Loucy (cell line): ENCODE measurements at regions not wholly inside any gene's neighbourhood (a gene's known extent, or its start where the extent isn't known, plus 50 kb on each side); places are given as distances from the start of the nearest gene placed in this dataset.

Source experiments
- H2AFZ ChIP-seq: fragments of 200-600 bp; sonication (generic); 2 replicates; pipeline ENCODE4 v1.6.0; 2016; ENCODE audit warnings: antibody characterized with exemption, mild to moderate bottlenecking, low read length, moderate library complexity
- H3F3A ChIP-seq: fragments of 200-600 bp; 2 replicates; pipeline ENCODE4 v1.6.0; 2016; ENCODE audit warnings: antibody characterized with exemption, low read depth, mild to moderate bottlenecking
- H3K27me3 ChIP-seq: fragments of 200-600 bp; sonication (generic); 2 replicates; pipeline ENCODE4 v1.6.1; 2014; ENCODE audit warnings: low read length, mild to moderate bottlenecking; ENCODE audit not compliant: insufficient read depth, poor library complexity, severe bottlenecking
- H3K36me3 ChIP-seq: fragments of 200-600 bp; sonication (generic); 2 replicates; pipeline ENCODE4 v1.6.1; 2016; ENCODE audit warnings: low read length; ENCODE audit not compliant: insufficient read depth
- H3K4me1 ChIP-seq: fragments of 200-600 bp; sonication (generic); 2 replicates; pipeline ENCODE4 v1.5.1; 2014; ENCODE audit warnings: low read length, mild to moderate bottlenecking; ENCODE audit not compliant: insufficient read depth, poor library complexity, severe bottlenecking
- H3K4me2 ChIP-seq: fragments of 200-600 bp; sonication (generic); 2 replicates; pipeline ENCODE4 v1.6.0; 2014; ENCODE audit warnings: antibody characterized with exemption, low read length, low read depth, mild to moderate bottlenecking; ENCODE audit not compliant: poor library complexity, severe bottlenecking
- H3K4me3 ChIP-seq: fragments of 200-600 bp; sonication (generic); 2 replicates; pipeline ENCODE4 v1.5.1; 2014; ENCODE audit warnings: low read length, mild to moderate bottlenecking, mixed read lengths; ENCODE audit not compliant: poor library complexity, severe bottlenecking
- H3K79me2 ChIP-seq: fragments of 200-600 bp; sonication (generic); 2 replicates; pipeline ENCODE4 v1.6.1; 2014; ENCODE audit warnings: low read length; ENCODE audit not compliant: insufficient read depth
- H3K9ac ChIP-seq: fragments of 200-600 bp; sonication (generic); 2 replicates; pipeline ENCODE4 v1.6.0; 2014; ENCODE audit warnings: mild to moderate bottlenecking, low read depth, low read length, moderate library complexity; ENCODE audit not compliant: poor library complexity, severe bottlenecking
- H3K9me2 ChIP-seq: fragments of 200-600 bp; sonication (generic); replicated peaks from 2 replicates; pipeline ENCODE4 v1.6.1; 2016; ENCODE audit warnings: low read depth, low read length, mixed read lengths
- H3K9me3 ChIP-seq: fragments of 200-600 bp; sonication (generic); 2 replicates; pipeline ENCODE4 v1.6.1; 2014; ENCODE audit warnings: mild to moderate bottlenecking, antibody characterized with exemption, low read length, low read depth; ENCODE audit not compliant: insufficient read depth
- H4K20me1 ChIP-seq: fragments of 200-600 bp; sonication (generic); 2 replicates; pipeline ENCODE4 v1.6.0; 2014; ENCODE audit warnings: antibody characterized with exemption, low read length, mild to moderate bottlenecking; ENCODE audit not compliant: insufficient read depth, poor library complexity, severe bottlenecking
- EZH2phosphoT487 ChIP-seq: fragments of 200-600 bp; IDR thresholded peaks from 2 replicates; pipeline ENCODE4 v1.6.1; 2018; ENCODE audit warnings: antibody characterized with exemption, mild to moderate bottlenecking, moderate library complexity, borderline replicate concordance
- TF ChIP-seq, protein P1 (sequence below): fragments of 200-600 bp; sonication (generic); conservative IDR thresholded peaks from 2 replicates; pipeline ENCODE4 v1.5.1; 2014; ENCODE audit warnings: mild to moderate bottlenecking, antibody characterized with exemption, low read length

DNA sequence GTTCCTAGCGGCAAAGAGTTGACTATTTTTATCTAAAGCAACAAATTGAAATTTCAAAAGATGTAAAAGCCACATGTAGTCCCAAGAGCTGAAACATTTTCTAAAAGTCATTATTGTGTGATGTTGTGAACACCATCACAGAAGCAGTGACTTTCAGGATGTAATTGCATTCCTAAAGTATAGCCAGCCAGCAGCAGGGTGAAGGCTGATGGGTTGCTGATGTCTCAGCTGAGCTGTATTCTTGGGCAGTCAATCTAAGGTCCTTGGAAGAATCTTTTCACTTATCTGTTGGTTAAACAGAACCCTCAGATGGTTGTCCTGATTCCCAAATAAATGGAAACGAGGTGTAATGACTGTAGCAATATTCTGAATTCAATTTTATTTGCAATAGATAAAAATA is 237.4 kb upstream of the WWC1 start:
- no peak overlapping the region for H3K9ac ChIP-seq
- H3K27me3 ChIP-seq = no peaks in the 10 kb centered on the region
- H3K36me3 ChIP-seq = no peaks in the 10 kb centered on the region
- no peaks in the 10 kb centered on the region for H3K4me1 ChIP-seq
- no peaks in the 10 kb centered on the region for H4K20me1 ChIP-seq
- no peak overlapping the region for H2AFZ ChIP-seq
- TF ChIP-seq, protein P1, sequence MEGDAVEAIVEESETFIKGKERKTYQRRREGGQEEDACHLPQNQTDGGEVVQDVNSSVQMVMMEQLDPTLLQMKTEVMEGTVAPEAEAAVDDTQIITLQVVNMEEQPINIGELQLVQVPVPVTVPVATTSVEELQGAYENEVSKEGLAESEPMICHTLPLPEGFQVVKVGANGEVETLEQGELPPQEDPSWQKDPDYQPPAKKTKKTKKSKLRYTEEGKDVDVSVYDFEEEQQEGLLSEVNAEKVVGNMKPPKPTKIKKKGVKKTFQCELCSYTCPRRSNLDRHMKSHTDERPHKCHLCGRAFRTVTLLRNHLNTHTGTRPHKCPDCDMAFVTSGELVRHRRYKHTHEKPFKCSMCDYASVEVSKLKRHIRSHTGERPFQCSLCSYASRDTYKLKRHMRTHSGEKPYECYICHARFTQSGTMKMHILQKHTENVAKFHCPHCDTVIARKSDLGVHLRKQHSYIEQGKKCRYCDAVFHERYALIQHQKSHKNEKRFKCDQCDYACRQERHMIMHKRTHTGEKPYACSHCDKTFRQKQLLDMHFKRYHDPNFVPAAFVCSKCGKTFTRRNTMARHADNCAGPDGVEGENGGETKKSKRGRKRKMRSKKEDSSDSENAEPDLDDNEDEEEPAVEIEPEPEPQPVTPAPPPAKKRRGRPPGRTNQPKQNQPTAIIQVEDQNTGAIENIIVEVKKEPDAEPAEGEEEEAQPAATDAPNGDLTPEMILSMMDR = no peak
- TF ChIP-seq EZH2phosphoT487 = no peak
- no peak overlapping the region for H3K4me3 ChIP-seq
- no peak overlapping the region for H3K4me2 ChIP-seq
- H3K79me2 ChIP-seq = no peaks in the 10 kb centered on the region
- no peaks in the 10 kb centered on the region for H3F3A ChIP-seq
- H3K9me2 ChIP-seq = no peaks in the 10 kb centered on the region
- H3K9me3 ChIP-seq = no peaks in the 10 kb centered on the region

DNA sequence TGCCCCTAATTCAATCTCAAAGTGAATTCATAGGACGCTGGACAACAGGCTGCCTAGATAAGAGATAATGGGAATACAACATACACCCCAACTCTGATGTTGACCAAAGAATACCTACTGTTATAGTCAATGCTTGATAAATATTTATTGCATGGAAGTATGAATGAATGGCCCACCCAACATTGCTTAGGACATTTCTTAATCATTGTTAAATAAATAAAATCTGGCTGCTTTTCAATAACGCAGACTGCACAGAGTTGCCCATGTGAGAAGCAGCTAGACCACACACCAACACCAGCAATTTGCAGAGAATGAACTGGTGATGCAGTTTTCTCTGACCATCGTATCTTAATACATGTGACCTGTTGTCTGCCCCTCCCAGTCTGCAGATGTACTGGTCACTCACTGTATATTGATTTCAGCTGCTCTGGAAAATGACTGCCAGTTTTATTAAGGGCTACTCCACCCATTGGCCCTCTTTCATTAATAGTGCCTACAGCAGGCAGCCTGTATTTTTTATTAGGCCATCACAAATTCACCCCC is 236.2 kb upstream of the WWC1 start:
- TF ChIP-seq EZH2phosphoT487 = no peak
- TF ChIP-seq, protein P1 = no peak
- Histone ChIP-seq H3K4me1 (no peaks in the 10 kb centered on the region), H3K9ac (no peak overlapping the region), H2AFZ (no peak overlapping the region), H3F3A (no peaks in the 10 kb centered on the region), H3K79me2 (no peaks in the 10 kb centered on the region), H3K27me3 (no peaks in the 10 kb centered on the region), H3K9me2 (no peaks in the 10 kb centered on the region), H3K4me3 (no peak overlapping the region), H3K36me3 (no peaks in the 10 kb centered on the region), H3K9me3 (no peaks in the 10 kb centered on the region), H3K4me2 (no peak overlapping the region), H4K20me1 (no peaks in the 10 kb centered on the region)

DNA sequence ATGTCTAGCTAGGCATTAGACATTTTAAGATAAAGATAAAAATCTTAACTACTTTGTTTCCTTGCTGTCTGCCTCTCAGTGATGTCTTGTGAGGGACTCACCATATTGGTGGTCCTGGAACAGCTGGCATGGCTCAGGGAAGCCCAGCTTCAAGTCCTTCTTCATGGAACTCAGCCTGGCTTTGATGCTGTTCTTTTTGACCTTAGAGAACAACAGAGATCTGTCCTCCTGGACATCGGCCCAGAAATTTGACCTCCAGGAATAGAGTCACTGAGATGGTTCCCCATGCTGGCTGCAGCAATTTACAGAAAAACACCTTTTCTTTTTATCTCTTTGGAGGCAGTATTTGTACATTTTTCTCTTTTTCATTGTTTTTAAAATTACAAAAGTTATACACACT is 235.5 kb upstream of the WWC1 start:
- Histone ChIP-seq H3K36me3 (no peaks in the 10 kb centered on the region), H3K9ac (no peak overlapping the region), H3K9me3 (no peaks in the 10 kb centered on the region), H2AFZ (no peak overlapping the region), H3K27me3 (no peaks in the 10 kb centered on the region), H3K4me3 (no peak overlapping the region), H3K79me2 (no peaks in the 10 kb centered on the region), H4K20me1 (no peaks in the 10 kb centered on the region), H3K9me2 (no peaks in the 10 kb centered on the region), H3K4me1 (no peaks in the 10 kb centered on the region), H3F3A (no peaks in the 10 kb centered on the region), H3K4me2 (no peak overlapping the region)
- TF ChIP-seq, protein P1 = no peak
- TF ChIP-seq EZH2phosphoT487 = no peak
